ENCODE measurements at regions not wholly inside any gene's neighbourhood (a gene's known extent, or its start where the extent isn't known, plus 50 kb on each side); places are given as distances from the start of the nearest gene placed in this dataset.

- intact Hi-C loops (cut with micrococcal nuclease): no loop called here
- no peak for DNase-seq
- Mint-ChIP-seq H3K9me3 (peaks cover 1% of the 10 kb centered on the region), H3K4me1 (ENCODE audit: low read depth) (no peaks in the 10 kb centered on the region), H3K4me3 (no peak overlapping the region), H3K27ac (no peak overlapping the region), H3K36me3 (ENCODE audit: low read depth) (no peaks in the 10 kb centered on the region), H3K27me3 (ENCODE audit: low read depth) (no peaks in the 10 kb centered on the region)
- CTCF ChIA-PET: no interaction called here
These were observed 403.9 kb upstream of the DCC start for GRCh38 chr18:51936115-51936514.

- Mint-ChIP-seq H3K9me3 (peaks cover 1% of the 10 kb centered on the region), H3K36me3 (ENCODE audit: low read depth) (no peaks in the 10 kb centered on the region), H3K27ac (no peak overlapping the region), H3K27me3 (ENCODE audit: low read depth) (no peaks in the 10 kb centered on the region), H3K4me3 (no peak overlapping the region), H3K4me1 (ENCODE audit: low read depth) (no peaks in the 10 kb centered on the region)
- intact Hi-C loops (cut with micrococcal nuclease): no loop called here
- DNase-seq: no peak
- CTCF ChIA-PET: no interaction called here
These were observed 398.0 kb upstream of the DCC start for GRCh38 chr18:51941999-51942398.

- peaks cover 1% of the 10 kb centered on the region for H3K9me3 Mint-ChIP-seq
- DNase-seq: no peak
- H3K36me3 Mint-ChIP-seq (ENCODE audit: low read depth): no peaks in the 10 kb centered on the region
- H3K4me1 Mint-ChIP-seq (ENCODE audit: low read depth): no peaks in the 10 kb centered on the region
- H3K27me3 Mint-ChIP-seq (ENCODE audit: low read depth): no peaks in the 10 kb centered on the region
- H3K4me3 Mint-ChIP-seq: no peak overlapping the region
- intact Hi-C loops (cut with micrococcal nuclease): no loop called here
- CTCF ChIA-PET: no interaction called here
- no peak overlapping the region for H3K27ac Mint-ChIP-seq
These were observed 396.7 kb upstream of the DCC start for GRCh38 chr18:51943281-51943680.

- Mint-ChIP-seq H3K4me3 (no peak overlapping the region), H3K9me3 (no peaks in the 10 kb centered on the region), H3K27me3 (ENCODE audit: low read depth) (no peaks in the 10 kb centered on the region), H3K36me3 (ENCODE audit: low read depth) (no peaks in the 10 kb centered on the region), H3K4me1 (ENCODE audit: low read depth) (no peaks in the 10 kb centered on the region), H3K27ac (no peak overlapping the region)
- intact Hi-C loops (cut with micrococcal nuclease): no loop called here
- CTCF ChIA-PET: no interaction called here
- DNase-seq: no peak
These were observed 393.1 kb upstream of the DCC start for GRCh38 chr18:51946946-51947345.

GRCh38 chr18:51952844-51953243 is 387.2 kb upstream of the DCC start:
- intact Hi-C loops (cut with micrococcal nuclease): no loop called here
- no peaks in the 10 kb centered on the region for H3K27me3 Mint-ChIP-seq (ENCODE audit: low read depth)
- H3K4me1 Mint-ChIP-seq (ENCODE audit: low read depth): no peaks in the 10 kb centered on the region
- H3K4me3 Mint-ChIP-seq: no peak overlapping the region
- no peak for DNase-seq
- no peaks in the 10 kb centered on the region for H3K36me3 Mint-ChIP-seq (ENCODE audit: low read depth)
- no peak overlapping the region for H3K27ac Mint-ChIP-seq
- H3K9me3 Mint-ChIP-seq: no peaks in the 10 kb centered on the region
- CTCF ChIA-PET: no interaction called here

- Mint-ChIP-seq H3K4me3 (no peak overlapping the region), H3K36me3 (ENCODE audit: low read depth) (no peaks in the 10 kb centered on the region), H3K9me3 (no peaks in the 10 kb centered on the region), H3K27me3 (ENCODE audit: low read depth) (no peaks in the 10 kb centered on the region), H3K4me1 (ENCODE audit: low read depth) (no peaks in the 10 kb centered on the region), H3K27ac (no peak overlapping the region)
- DNase-seq: no peak
- CTCF ChIA-PET: no interaction called here
- intact Hi-C loops (cut with micrococcal nuclease): no loop called here
These were observed 386.5 kb upstream of the DCC start for GRCh38 chr18:51953521-51953920.

GRCh38 chr18:51955136-51955535 is 384.9 kb upstream of the DCC start:
- no peak overlapping the region for H3K27ac Mint-ChIP-seq
- H3K27me3 Mint-ChIP-seq (ENCODE audit: low read depth): no peaks in the 10 kb centered on the region
- H3K36me3 Mint-ChIP-seq (ENCODE audit: low read depth): no peaks in the 10 kb centered on the region
- DNase-seq: no peak
- CTCF ChIA-PET: no interaction called here
- H3K4me1 Mint-ChIP-seq (ENCODE audit: low read depth): no peaks in the 10 kb centered on the region
- no peak overlapping the region for H3K4me3 Mint-ChIP-seq
- no peaks in the 10 kb centered on the region for H3K9me3 Mint-ChIP-seq
- intact Hi-C loops (cut with micrococcal nuclease): no loop called here

GRCh38 chr18:51957001-51957400 is 383.0 kb upstream of the DCC start:
- intact Hi-C loops (cut with micrococcal nuclease): no loop called here
- no peak for DNase-seq
- CTCF ChIA-PET: no interaction called here

GRCh38 chr18:51980101-51980500 is 359.9 kb upstream of the DCC start:
- Mint-ChIP-seq H3K9me3 (peaks cover 2% of the 10 kb centered on the region), H3K4me3 (no peak overlapping the region), H3K27ac (no peak overlapping the region), H3K4me1 (ENCODE audit: low read depth) (no peaks in the 10 kb centered on the region), H3K36me3 (ENCODE audit: low read depth) (no peaks in the 10 kb centered on the region), H3K27me3 (ENCODE audit: low read depth) (no peaks in the 10 kb centered on the region)
- no peak for DNase-seq
- intact Hi-C loops (cut with micrococcal nuclease): no loop called here
- CTCF ChIA-PET: no interaction called here

More at GRCh38 chr18:51957001-51957400, 383.0 kb upstream of the DCC start:
- Mint-ChIP-seq H3K4me3 (no peak overlapping the region), H3K27me3 (ENCODE audit: low read depth) (no peaks in the 10 kb centered on the region), H3K27ac (no peak overlapping the region), H3K4me1 (ENCODE audit: low read depth) (no peaks in the 10 kb centered on the region), H3K36me3 (ENCODE audit: low read depth) (no peaks in the 10 kb centered on the region), H3K9me3 (no peaks in the 10 kb centered on the region)

GRCh38 chr18:51988277-51988676 is 351.7 kb upstream of the DCC start:
- Mint-ChIP-seq H3K27me3 (ENCODE audit: low read depth) (no peaks in the 10 kb centered on the region), H3K4me3 (no peak overlapping the region), H3K36me3 (ENCODE audit: low read depth) (no peaks in the 10 kb centered on the region)

GRCh38 chr18:51997129-51997528 is 342.9 kb upstream of the DCC start:
- H3K27ac Mint-ChIP-seq: no peak overlapping the region
- no peaks in the 10 kb centered on the region for H3K36me3 Mint-ChIP-seq (ENCODE audit: low read depth)
- CTCF ChIA-PET: no interaction called here
- H3K27me3 Mint-ChIP-seq (ENCODE audit: low read depth): no peaks in the 10 kb centered on the region
- no peak for DNase-seq
- intact Hi-C loops (cut with micrococcal nuclease): no loop called here
- no peaks in the 10 kb centered on the region for H3K9me3 Mint-ChIP-seq
- no peak overlapping the region for H3K4me3 Mint-ChIP-seq
- no peaks in the 10 kb centered on the region for H3K4me1 Mint-ChIP-seq (ENCODE audit: low read depth)

More at GRCh38 chr18:51988277-51988676, 351.7 kb upstream of the DCC start:
- Mint-ChIP-seq H3K9me3 (no peaks in the 10 kb centered on the region), H3K27ac (no peak overlapping the region), H3K4me1 (ENCODE audit: low read depth) (no peaks in the 10 kb centered on the region)
- intact Hi-C loops (cut with micrococcal nuclease): no loop called here
- CTCF ChIA-PET: no interaction called here
- no peak for DNase-seq

GRCh38 chr18:51998066-51998465 is 341.9 kb upstream of the DCC start:
- Mint-ChIP-seq H3K4me3 (no peak overlapping the region), H3K4me1 (ENCODE audit: low read depth) (no peaks in the 10 kb centered on the region), H3K27ac (no peak overlapping the region), H3K9me3 (no peaks in the 10 kb centered on the region), H3K27me3 (ENCODE audit: low read depth) (no peaks in the 10 kb centered on the region), H3K36me3 (ENCODE audit: low read depth) (no peaks in the 10 kb centered on the region)
- CTCF ChIA-PET: no interaction called here
- DNase-seq: no peak
- intact Hi-C loops (cut with micrococcal nuclease): no loop called here

- no peaks in the 10 kb centered on the region for H3K36me3 Mint-ChIP-seq (ENCODE audit: low read depth)
- H3K27ac Mint-ChIP-seq: no peak overlapping the region
- H3K27me3 Mint-ChIP-seq (ENCODE audit: low read depth): no peaks in the 10 kb centered on the region
- no peaks in the 10 kb centered on the region for H3K4me1 Mint-ChIP-seq (ENCODE audit: low read depth)
- no peaks in the 10 kb centered on the region for H3K9me3 Mint-ChIP-seq
- intact Hi-C loops (cut with micrococcal nuclease): no loop called here
- DNase-seq: no peak
- no peak overlapping the region for H3K4me3 Mint-ChIP-seq
- CTCF ChIA-PET: no interaction called here
These were observed 341.3 kb upstream of the DCC start for GRCh38 chr18:51998711-51999110.

- Mint-ChIP-seq H3K27ac (no peak overlapping the region), H3K27me3 (ENCODE audit: low read depth) (no peaks in the 10 kb centered on the region), H3K4me3 (no peak overlapping the region), H3K9me3 (no peaks in the 10 kb centered on the region), H3K36me3 (ENCODE audit: low read depth) (no peaks in the 10 kb centered on the region), H3K4me1 (ENCODE audit: low read depth) (no peaks in the 10 kb centered on the region)
- DNase-seq: no peak
- intact Hi-C loops (cut with micrococcal nuclease): no loop called here
- CTCF ChIA-PET: no interaction called here
These were observed 340.6 kb upstream of the DCC start for GRCh38 chr18:51999351-51999750.
